HuH-7.5 (cell line): ENCODE measurements at regions not wholly inside any gene's neighbourhood (a gene's known extent, or its start where the extent isn't known, plus 50 kb on each side); places are given as distances from the start of the nearest gene placed in this dataset.
"Not testable (repeated sequence)": the region's sequence is repeated elsewhere in the genome, so short reads cannot be mapped to it uniquely, and the experiment has no call there.

Source experiments
- DNase-seq: peaks from one replicate; pipeline ENCODE4 v3.0.0; 2011; ENCODE audit warnings: low spot score

DNA sequence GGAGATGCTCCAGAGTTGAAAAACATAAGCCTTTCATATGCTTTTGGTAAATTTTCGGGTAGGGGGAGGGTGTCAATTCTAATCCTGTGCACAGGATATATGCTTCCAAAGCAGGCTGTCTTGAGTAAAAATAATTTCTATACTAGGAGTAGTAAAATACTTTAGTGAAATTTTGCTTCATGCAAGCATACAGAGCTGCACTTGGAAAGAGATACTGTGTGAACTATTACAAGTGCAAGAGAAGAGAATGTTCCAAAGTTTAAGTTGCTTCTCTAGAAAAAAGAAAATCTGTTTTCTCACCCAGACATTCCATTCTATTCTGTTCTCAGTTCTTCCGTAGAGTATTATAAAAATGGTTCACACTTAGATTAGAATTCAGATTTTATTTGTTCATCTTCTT lies 324.6 kb upstream of the AADAT start:
- no peak for DNase-seq

DNA sequence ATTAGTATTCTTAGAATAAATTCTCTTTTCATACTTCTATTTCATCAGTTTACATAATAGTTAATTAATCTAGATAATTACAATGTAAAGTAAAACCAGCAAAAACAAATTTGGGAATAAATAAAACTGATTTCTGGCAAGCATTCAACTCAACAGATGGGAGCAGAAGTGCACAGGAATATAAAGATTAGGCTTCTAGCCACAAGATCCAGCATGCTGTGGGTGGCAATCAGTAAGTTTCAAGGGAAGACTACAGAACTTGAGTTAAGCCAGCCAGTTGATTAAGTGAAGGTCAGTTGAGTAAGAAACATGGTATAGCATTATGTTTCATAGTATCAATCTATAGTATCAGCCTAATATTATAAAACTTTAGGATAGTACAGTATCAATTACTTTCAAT lies 324.2 kb upstream of the AADAT start:
- no peak for DNase-seq

DNA sequence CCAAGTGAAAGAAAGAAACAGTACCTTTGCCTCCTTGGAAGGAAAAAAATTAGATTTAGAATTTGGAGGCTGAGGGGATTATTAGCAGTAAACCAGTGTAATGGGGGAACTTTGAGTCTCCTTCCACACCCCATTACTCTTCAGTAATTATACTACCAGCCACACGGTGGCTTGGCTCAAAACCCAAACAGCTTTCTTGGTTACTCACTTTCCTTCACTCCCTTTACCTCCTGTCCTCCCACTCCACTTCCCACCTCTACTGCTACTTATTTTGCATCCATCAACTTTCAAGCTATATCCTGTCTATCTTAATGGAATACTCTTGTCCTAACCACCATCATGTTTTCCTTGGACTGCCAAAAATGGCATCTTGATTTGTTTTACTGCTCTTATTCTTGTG lies 310.6 kb upstream of the AADAT start:
- no peak for DNase-seq

DNA sequence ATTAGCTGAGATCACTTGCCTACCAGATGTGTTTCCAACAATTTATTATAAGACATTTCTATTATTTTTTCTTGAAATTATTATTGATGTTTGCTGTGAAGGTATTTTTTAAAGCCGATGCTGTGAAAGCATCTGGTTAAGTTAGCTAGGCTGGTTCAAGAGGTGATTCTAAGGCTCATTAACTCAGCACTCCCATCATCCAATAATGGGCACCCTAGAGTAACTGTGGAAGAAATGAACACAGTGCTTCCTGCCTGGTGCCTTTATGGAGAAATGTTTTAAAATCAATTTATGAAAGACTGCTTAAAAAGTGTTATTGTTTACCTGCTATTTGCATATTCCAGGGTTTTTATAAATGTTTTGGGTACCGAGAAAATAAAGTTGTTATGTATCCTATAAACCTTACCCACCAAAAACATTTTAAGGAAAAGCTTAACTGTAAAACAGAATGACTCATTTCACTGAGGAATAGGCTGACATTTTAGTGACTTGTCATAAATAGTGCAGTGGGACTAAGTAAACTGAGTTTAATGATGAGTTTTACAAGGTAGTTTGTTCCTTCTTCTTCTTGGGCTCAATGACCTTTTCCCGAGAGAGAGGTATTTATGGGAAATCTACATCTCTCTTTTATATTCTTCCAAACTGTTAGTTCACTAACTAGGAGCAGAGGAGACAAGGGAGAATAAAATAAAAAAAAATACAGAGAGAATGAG lies 310.0 kb upstream of the AADAT start:
- no peak for DNase-seq

DNA sequence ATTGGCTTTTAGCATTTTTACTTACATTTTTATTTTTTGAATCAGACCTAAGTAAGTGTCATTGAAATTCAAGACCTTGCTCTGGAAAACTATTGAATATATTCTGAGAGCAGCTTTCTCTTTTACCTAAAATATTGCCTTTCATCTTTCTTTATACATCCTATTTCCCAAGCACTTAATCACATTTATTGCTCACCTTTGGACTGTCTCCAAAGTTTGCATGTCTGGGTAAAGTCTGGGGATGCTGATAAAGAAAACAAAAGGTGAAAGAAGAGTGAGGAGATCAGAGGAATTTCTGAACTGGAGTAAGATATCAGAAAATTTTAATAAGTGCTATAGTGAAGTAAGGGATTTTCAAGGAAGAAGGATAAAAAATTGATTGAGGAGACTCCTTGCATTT lies 308.5 kb upstream of the AADAT start:
- no peak for DNase-seq

DNA sequence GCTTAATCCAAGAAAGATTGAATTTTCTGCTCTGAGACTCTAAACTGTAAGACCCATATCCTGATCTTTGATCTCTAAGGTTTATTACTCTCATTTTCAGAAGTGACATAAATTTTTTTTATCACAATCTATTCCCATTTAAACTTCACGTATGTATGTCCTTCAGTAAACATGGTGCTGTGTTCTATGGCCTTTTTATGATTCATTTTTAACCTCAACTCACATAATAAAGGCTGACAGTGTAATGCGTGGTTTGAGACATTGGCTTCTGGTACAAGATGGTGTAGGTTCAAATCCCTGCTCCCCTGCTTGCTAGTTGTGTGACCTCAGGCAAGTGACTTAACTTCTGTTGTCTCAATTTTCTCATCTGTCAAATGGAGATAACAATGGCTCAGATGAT lies 306.0 kb upstream of the AADAT start:
- no peak for DNase-seq

DNA sequence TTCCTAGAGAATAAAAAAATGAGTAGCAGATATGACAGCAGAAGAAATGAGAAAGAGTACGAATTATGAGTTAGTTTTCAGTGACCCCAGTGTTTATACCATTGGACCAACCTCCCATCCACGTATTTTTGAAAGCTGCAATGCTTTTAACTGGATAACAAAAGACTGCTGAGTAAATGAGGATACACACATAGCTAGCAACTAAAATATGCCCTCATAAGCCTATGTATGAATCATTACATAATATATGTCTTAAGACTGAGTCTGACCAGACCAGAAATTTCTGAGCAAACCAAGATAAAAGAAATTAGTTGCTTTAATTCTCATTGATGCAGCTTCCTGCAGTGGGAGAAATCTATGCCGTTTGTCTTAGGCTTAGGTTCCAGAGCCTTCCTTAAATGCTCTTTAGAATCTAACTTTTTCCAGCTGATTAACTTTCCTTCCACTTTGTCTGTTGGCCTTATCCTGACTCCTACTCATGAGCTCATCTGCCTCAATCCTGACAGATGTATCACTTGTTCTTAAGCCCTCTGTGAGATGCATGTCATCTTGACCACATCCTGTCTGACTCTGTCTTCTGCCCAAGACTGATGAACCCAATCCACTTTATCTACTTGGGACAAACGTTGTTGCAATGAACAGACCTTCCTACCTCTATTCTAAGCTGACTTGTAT lies 301.4 kb upstream of the AADAT start:
- DNase-seq = no peak

DNA sequence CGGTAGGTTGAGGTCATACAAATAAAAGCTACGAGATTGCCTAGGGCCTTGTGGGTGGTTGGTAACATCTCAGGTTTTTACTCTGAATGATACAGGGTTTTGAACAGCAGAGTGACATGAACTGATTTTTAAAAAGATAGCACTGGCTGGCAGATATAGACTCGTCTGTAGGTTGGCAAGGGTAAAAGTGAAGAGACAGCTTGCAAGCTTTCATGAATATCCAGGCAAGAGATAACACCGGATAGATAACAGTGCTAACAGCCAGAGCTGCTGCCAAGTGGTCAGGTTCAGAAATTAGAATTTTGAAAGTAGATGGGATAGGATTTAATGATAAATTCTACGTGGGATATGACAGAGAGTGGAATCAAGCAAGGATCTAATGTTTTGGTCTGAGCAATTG lies 299.7 kb upstream of the AADAT start:
- no peak for DNase-seq

DNA sequence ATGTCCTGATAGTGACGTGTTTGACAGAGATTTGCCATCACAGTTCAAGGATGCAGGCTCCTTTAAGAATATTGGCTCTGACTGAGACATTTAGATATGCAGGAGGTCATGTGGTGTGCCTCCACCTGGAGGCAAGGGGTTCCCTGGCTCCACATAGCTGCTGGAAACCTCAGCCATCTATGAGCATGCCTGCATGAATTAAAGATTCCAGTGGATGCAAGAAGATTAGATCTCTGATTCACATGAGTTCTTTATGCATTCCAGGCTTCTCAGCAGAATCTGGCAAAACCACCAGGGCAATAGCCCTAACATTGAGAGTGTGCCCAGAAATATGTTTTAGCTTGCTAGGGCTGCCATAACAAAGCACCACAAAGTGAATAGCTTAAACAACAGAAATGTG lies 298.5 kb upstream of the AADAT start:
- no peak for DNase-seq

DNA sequence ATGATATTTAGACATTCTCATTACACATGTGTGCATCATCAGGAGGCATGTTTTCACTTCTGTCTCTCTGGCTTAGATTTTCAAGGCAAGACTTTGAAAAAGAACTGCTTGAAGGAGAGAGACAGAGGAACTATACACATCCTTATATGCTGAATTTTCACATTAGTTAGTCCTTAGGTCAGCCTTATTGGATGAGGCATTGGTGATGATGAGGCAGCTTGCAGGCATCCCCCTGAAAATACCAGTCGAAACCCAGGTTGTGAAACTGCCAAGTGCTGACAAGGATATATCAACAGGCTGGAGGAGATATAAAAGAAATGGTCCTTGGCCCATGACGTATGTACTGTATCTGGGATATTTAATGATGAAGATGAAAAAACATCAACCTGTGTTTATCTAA lies 297.2 kb upstream of the AADAT start:
- no peak for DNase-seq

DNA sequence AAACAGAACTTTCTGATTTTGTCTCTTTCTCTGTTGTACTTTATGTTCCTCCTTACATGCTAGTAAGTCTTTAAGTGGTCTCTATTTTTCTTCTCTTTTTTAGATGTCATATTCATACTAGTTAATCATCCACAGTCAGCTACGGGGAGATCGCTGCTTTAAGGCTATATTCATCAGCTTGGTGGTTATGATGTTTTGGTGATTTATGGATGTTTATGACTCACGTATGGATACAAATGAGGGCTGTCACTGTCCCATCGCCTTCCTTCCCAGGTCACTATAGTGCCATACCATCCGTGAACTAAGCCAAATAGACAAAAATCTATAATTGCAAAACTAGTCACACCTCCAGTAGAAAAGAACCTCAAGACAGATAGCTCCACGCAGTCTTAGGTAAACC lies 296.8 kb upstream of the AADAT start:
- DNase-seq = no peak

DNA sequence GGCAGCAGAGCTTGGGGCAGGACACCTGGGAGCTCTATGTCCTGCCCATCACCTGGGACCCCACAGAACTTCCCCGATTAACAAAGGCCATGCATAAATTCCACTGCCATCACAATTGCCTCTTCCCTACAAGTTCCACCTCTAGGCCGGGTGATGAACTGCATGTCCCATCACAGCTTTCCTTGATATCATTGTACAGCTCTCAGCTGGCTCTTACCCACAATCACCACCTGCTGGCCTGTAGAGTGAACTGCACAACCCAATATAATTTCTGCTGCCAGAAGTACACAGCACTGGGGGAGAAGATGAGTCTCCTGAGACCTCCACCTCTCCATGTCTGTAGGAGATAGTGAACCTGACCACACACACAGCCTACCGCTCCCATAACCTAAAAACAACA lies 285.0 kb upstream of the AADAT start:
- DNase-seq = no peak

DNA sequence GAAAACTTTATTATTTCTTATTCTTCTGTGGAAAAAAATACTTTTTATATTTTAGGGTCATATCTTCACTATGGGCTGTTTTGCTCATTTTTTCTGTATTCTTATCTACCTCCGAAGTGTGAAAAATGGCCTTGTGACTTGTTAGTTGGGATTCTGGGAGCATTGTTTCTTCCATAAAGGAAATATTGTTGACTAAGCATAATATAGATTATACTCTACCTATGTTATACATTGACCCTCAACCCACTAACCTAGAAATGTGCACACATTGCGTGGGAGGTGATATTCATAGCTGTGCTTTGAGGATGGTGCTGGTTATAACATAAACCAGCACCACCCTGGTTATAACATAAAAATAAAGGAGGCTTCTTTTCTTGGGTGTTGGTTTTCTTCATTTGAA lies 259.2 kb upstream of the AADAT start:
- DNase-seq = no peak

DNA sequence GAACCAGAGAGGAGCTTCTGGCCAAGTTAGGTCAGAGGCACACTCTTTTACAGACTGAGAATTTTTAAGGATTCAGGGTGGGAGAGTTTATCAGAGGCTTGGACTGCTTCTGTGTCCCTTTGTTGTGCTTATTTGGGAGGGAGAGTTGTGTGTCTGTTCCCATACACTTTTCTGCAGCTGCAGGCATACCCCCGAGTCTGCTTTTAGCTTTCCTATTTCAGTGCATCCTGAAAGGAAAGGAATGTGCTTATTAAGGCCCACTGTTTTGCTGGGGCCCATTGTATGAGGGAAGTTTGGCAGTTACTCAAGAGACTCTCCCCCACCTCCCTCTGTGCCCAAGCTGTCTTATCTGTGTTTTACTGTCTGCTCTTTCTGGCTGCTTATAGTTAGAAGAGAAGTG lies 257.4 kb upstream of the AADAT start:
- DNase-seq = not testable (repeated sequence)

DNA sequence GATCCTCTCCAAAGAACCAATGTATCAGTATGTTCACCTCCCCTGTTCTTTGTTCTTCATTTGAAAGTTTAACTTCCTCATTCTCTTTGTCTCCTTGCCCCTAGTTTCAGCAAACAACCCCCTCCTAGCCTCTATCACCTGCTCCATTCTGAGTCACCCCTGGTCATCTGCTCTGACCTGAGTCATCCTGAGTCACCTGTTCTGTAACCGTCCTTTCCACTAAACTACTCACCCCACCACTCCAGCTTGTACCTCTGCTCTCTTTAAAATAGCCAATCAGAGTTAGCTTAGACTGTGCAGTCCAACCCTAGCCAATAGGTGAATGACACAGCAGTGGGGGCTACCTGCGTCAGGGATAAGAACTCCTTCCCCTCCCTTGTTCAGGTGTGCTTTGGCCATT lies 249.8 kb upstream of the AADAT start:
- no peak for DNase-seq

DNA sequence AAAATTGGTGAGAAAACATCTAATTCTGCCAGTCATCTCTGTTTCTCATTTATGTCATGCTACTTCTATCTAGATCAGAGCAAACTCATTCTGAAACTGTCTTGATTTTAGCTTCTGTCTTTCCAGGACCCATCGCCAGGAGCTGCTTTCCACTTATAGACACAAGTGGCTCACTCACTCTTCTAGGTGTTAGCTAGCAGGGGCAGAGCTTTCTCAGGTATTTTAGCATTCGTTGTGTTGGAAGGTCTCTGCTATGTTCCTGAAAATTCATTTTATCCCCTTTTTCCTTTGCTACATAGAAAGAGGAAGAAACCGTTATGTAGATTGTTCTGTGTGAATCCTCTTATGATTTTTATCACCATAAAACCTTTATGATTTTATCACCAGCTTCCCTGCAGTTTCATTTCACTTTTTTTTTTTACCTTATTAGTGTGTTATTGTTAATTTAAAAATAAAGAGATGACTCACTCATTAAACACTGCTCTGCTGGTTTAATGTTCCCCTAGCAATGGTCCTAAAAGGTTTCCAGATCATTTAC lies 246.6 kb upstream of the AADAT start:
- DNase-seq = no peak

DNA sequence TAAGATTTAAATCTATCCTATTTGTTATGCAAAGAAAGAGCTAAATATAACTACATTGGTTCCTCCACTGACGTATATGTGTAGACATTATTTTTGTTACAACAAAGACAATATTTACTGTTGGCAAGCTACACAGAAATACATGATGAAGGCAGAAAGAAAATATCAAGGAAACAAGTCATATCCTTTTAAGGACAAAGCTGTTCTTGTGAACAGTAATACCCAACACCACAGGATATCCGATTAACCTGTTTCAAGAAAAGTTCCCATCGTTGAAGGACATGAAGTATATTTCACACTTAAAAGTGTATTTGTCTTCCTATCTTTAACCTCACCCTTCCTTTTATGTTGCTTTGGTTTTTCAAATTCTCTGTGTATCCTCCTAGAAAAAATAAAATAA lies 235.8 kb upstream of the AADAT start:
- no peak for DNase-seq

DNA sequence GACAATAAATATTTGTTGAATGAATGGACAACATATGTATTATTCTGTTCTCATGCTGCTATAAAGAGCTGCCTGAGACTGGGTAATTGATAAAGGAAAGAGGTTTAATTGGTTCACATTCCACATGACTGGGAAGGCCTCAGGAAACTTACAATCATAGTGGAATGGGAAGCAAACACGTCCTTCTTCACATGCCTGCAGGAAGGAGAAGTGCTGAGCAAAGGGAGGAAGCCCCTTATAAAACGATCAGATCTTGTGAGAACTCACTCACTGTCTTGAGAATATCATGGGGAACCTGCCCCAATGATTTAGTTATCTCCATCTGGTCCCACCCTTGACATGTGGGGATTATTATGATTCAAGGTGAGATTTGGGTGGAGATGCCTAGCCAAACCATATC lies 233.9 kb upstream of the AADAT start:
- no peak for DNase-seq

DNA sequence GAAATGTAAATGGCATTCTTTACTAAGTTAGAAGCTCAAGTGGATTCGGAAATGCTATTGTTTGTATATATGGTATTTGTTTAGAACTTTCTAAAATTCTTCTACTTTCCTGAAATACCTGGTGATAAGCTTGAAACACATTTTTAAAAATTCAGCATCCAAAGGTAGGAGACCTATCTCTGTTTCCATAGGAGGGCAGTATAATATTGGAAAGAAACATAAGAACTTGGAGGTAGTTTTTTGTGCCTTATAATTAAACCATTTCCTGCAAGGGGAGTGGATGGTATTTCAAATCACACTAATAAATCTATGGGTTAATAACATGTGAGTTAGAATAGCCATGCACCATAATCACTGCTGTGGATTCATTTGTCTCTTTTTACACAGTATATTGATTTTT lies 217.4 kb upstream of the AADAT start:
- DNase-seq = no peak

DNA sequence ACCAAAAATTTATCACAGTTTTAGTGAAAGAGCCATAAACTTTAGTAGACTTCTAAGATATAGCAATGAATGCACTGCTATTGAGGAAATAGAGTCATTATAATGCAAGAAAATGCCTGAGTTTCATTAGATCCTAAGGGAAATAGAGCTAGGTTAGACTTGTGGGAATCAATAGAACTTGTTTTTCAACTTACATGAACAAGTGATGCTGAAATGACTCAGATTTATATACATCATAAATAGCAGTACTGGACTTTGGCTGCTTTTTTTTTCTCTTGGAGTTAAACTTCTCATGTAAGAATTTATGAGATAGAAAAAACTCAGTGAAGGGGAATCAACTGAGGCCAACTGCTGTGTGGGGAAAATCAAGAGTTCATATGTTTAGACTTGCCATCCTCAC lies 216.5 kb upstream of the AADAT start:
- no peak for DNase-seq

DNA sequence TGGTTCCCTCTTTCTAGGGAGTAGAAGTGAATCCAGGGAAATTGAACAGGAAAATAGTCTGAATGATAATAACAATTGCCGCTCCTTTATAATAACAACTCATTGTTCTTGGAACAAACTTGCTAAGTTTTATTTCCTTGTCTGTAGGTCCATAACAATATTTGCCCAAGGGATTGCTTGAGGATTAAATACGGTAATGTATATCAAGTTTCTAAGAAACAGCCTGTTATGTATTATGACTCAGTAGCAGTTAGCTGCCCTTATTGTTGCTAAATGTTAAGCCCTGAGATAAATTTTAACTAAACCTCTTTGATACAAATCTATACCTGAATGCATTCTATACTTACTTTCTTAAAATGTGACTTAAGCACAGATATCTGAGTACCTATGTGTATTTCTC lies 215.9 kb upstream of the AADAT start:
- DNase-seq = no peak

DNA sequence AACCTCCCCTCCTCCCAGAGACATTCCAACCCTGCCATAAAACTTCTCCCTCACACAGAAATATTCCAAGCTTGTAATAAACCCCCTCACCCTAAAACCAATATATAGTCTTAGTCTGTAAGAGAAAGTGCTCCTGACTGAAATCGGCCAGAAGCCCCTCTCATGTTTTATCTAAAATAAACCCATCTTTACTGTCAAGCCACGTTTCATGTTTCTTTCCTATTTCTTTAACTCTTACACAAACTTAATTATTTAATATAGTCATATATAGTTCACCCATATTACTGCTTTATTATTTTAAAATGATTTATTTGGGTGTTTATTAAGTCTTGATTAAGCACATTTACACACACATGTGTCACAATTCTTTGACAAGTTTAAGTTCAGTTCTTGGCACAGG lies 191.3 kb upstream of the AADAT start:
- no peak for DNase-seq

DNA sequence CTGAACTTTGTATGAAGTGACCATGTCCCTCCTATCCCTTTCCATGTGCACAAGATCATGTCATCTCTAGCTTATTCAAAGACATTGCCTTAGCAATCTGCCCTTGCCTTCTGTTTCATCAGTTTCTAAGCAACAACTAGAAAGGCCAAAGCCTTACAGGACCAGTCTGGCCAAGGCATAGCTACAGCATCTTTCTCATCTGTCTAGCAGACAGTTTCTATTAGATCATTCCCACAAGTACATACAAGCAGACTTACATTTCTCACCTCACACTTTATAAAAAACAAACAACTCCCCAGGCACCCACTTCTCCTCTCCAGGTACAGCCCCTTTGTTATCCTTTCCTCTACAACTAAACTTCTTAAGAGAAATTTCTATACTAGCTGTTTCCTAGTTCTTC lies 188.7 kb upstream of the AADAT start:
- DNase-seq = no peak

DNA sequence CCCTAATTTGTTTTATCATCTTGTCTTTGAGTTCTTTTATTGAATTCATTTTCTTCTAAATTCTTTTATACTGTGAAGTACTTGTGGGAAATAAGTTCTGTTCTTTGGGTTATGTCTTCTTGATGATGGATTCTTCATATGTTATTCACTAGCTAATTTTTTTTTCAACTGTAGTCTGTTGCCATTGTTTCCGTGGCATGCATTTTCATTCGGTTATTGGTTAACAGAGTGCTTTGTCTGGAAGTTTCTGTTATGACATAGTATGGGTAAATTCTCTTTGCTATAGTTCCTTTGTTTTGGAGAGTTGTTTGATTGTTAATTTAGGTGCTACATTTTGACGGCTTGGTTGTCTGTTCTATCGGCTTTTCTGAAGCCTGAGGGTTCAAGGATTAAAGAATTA lies 184.9 kb upstream of the AADAT start:
- no peak for DNase-seq
